Kidney (tissue), 13 donors: ENCODE measurements at regions not wholly inside any gene's neighbourhood (a gene's known extent, or its start where the extent isn't known, plus 50 kb on each side); places are given as distances from the start of the nearest gene placed in this dataset.

Experiments used
- DNase-seq, 5 donors: peaks; one replicate each; pipeline ENCODE4 v3.0.0-alpha.2; 2013 to 2020
- FAIRE-seq: peaks from 2 replicates; lab custom pipeline; 2012; peaks lifted over from hg19 to GRCh38; lab: Jason Lieb, UNC
- H3K27ac ChIP-seq, 2 donors: one replicate each; pipeline ENCODE4 v1.7.0; 2013; ENCODE audit warnings: low read depth in 2 of 2, low read length in 2 of 2, inconsistent platforms in 1 of 2
- H3K27me3 ChIP-seq: one replicate; pipeline ENCODE4 v1.7.1; 2013; ENCODE audit warnings: low read length, inconsistent platforms; ENCODE audit not compliant: control insufficient read depth, insufficient read depth
- H3K36me3 ChIP-seq, 3 donors: one replicate each; pipeline versions ENCODE4 v1.7.0 to v1.7.1; 2013; ENCODE audit warnings: low read length in 3 of 3, control low read depth in 1 of 3, inconsistent platforms in 1 of 3; ENCODE audit not compliant: insufficient read depth in 3 of 3, control insufficient read depth in 2 of 3
- H3K4me1 ChIP-seq, 3 donors: one replicate each; pipeline versions ENCODE4 v1.7.0 to v1.7.1; 2013; ENCODE audit warnings: low read length in 3 of 3, inconsistent platforms in 1 of 3, low read depth in 1 of 3; ENCODE audit not compliant: control insufficient read depth in 2 of 3, insufficient read depth in 2 of 3
- H3K4me3 ChIP-seq, 3 donors: one replicate each; pipeline versions ENCODE4 v1.7.0 to v1.8.1; 2013; ENCODE audit warnings: low read length in 3 of 3, control low read depth in 1 of 3, inconsistent platforms in 1 of 3
- H3K9ac ChIP-seq, 3 donors: one replicate each; pipeline versions ENCODE4 v1.7.0 to v1.7.1; 2013; ENCODE audit warnings: low read length in 3 of 3, control low read depth in 1 of 3, inconsistent platforms in 1 of 3
- H3K9me3 ChIP-seq, 3 donors: one replicate each; pipeline versions ENCODE4 v1.7.0 to v1.7.1; 2013; ENCODE audit warnings: low read length in 3 of 3, control low read depth in 1 of 3, inconsistent platforms in 1 of 3; ENCODE audit not compliant: control insufficient read depth in 2 of 3, insufficient read depth in 1 of 3
- CTCF ChIP-seq: IDR thresholded peaks from 3 replicates; pipeline ENCODE4 v1.5.1; 2012; ENCODE audit warnings: mild to moderate bottlenecking, moderate library complexity, borderline replicate concordance; ENCODE audit not compliant: insufficient read depth; ENCODE audit errors: extremely low read depth
- intact Hi-C: fragments of 100-400 bp; cut with DNase I; formaldehyde crosslinking; loops from one replicate; pipeline ENCODE4 v1.11.1; 2022
- donor health status: control.
- donor health status: control.
- donor health status: control.
- donor health status: control.
- donor health status: control.
- donor health status: DM: yes; HTN: yes; CAD: no.
- donor health status: Normal renal cell carcinoma (clear cell type).

- Histone ChIP-seq H3K27me3 (no peaks in the 10 kb centered on the region), H3K4me3 (no peak overlapping the region), H3K9ac (no peak overlapping the region), H3K36me3 (no peaks in the 10 kb centered on the region), H3K27ac (no peak overlapping the region), H3K4me1 (no peaks in the 10 kb centered on the region), H3K9me3 (no peaks in the 10 kb centered on the region)
- no peak for FAIRE-seq
- DNase-seq = no peak
- no peak for TF ChIP-seq CTCF
- intact Hi-C loops = no loop called here
Measured at GRCh38 chr2:198401644-198402043, 597.3 kb downstream of the PLCL1 start.

GRCh38 chr2:198400999-198401398 is 596.6 kb downstream of the PLCL1 start:
- Histone ChIP-seq H3K9ac (no peak overlapping the region), H3K27ac (no peak overlapping the region), H3K9me3 (no peaks in the 10 kb centered on the region), H3K4me3 (no peak overlapping the region), H3K36me3 (no peaks in the 10 kb centered on the region), H3K27me3 (no peaks in the 10 kb centered on the region), H3K4me1 (no peaks in the 10 kb centered on the region)
- FAIRE-seq (no peak), DNase-seq (no peak)
- no peak for TF ChIP-seq CTCF
- intact Hi-C loops = no loop called here

- intact Hi-C loops = no loop called here
- Histone ChIP-seq H3K27me3 (no peaks in the 10 kb centered on the region), H3K4me3 (no peak overlapping the region), H3K9me3 (no peaks in the 10 kb centered on the region), H3K4me1 (no peaks in the 10 kb centered on the region), H3K27ac (no peak overlapping the region), H3K9ac (no peak overlapping the region), H3K36me3 (no peaks in the 10 kb centered on the region)
- no peak for FAIRE-seq
- TF ChIP-seq CTCF = no peak
- no peak for DNase-seq
Measured at GRCh38 chr2:198394208-198394607, 589.8 kb downstream of the PLCL1 start.

- FAIRE-seq = no peak
- DNase-seq = no peak
- intact Hi-C loops = no loop called here
Measured at GRCh38 chr2:198390670-198391069, 586.3 kb downstream of the PLCL1 start.

More at GRCh38 chr2:198390670-198391069, 586.3 kb downstream of the PLCL1 start:
- H3K36me3 ChIP-seq = no peaks in the 10 kb centered on the region
- no peaks in the 10 kb centered on the region for H3K9me3 ChIP-seq
- TF ChIP-seq CTCF = no peak
- no peak overlapping the region for H3K27ac ChIP-seq
- no peaks in the 10 kb centered on the region for H3K27me3 ChIP-seq
- H3K4me3 ChIP-seq = no peak overlapping the region
- H3K4me1 ChIP-seq = no peaks in the 10 kb centered on the region
- H3K9ac ChIP-seq = no peak overlapping the region
